COLO829 (cell line): ENCODE measurements at regions not wholly inside any gene's neighbourhood (a gene's known extent, or its start where the extent isn't known, plus 50 kb on each side); places are given as distances from the start of the nearest gene placed in this dataset.
A peak's percentile ranks its signal among the peaks of the same experiment; 100 is the strongest.

Experiments
- DNase-seq: peaks from one replicate; pipeline ENCODE4 v3.0.0; 2012; ENCODE audit warnings: low spot score

DNA sequence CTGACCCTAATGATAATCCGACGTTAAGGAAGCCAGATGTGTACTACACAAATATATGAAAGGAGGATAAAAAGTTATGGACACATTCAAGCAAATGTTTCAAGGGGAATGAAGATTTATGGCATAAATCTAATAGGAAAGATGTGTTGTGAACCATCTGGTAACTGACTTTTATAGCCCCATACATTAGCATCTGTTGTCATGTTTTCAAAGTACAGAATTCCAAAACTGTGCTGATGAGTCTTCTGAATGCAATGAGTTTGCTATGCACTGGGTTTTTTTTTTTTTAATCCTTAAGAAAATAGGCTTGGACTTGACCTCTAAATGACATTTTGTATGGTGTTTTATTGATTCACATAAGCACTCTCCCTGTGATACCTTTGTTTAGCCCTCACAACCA, 158.5 kb upstream of the ESRRG start:
- DNase-seq, result no peak

DNA sequence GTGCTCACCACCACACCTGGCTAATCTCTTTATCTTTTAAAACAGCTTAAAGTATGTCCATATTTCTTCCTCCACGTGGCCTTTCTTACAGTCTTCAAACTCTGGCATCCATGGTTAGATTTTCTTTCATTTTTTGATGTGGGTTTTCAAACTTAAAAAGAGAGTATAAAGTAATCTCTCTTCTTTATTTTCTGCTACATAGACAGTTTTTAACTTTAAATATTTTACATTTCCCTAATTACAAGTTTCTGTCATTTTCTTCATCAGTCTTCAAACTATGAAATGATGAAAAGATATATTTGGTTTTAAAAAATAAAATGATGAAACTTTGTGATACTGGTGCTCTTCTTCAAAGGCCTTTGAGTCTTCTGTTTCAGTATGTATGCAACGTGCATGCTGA, 143.5 kb upstream of the ESRRG start:
- no peak for DNase-seq

DNA sequence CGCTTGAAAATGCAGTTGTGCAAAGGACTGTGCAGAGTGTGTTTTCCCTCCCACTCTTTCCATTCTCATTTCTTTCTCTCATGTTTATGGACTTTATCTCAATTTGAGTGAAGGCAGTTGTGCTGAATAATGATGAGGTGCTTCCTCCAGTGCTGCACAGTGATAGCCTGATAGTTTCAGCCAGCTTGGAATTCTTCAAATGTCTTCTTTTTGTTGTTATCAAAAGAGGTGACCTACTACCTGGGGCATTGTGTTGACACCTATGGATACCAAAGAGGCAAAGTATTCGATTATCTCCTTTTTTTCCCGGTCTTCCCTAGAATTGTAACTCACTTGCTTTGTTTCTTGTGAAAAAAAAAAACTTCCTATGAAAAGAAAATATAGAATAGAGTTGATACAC, 132.6 kb upstream of the ESRRG start:
- DNase-seq, result no peak

DNA sequence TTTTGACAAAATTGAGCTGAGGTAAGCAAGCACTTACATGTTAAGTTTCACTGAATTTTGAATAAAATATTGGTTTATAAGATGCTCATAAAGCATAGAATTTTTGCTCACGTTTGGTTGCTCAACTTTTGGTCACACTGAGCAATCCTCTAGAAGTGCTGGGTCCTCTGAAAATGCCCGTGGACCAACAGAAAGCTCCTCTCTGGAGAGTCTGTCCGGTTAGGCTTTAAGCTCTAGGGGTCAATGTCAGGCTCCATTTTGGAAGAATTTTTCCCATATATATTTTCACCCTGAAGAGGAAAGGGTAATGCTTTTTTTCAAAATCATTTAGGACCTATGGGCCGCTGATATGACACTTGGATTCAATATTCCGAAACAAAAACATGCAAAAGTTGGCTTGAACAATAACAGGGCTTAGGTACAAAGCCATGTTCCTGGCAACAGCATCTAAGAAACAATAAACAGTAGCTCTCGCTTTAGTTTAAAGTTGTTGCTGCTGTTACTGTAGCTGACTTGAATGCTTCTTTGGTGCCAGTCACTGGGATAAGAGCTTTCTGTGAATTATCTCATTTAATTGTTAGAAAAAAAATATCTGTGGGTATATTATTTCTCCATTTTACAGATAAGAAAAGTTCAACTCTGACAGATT, 131.7 kb upstream of the ESRRG start:
- DNase-seq, result no peak

DNA sequence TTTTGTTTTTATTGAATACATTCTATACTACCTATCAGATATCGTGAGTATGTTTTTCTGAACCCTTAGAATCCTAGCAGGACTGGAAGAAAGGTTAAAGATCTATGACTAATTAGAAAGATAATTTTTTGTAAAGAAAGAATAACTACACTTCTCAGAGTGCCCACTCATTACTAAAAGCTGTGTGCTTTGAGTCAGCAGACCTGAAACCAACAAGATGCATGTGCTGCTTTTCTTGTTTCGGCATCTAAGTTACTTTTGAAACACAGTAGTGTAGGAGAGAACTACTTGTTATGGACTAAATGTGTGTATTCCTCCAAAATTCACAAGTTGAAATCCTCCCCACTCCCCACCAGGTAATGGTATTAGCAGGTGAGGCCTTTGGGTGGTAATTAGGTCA, 127.8 kb upstream of the ESRRG start:
- no peak for DNase-seq

DNA sequence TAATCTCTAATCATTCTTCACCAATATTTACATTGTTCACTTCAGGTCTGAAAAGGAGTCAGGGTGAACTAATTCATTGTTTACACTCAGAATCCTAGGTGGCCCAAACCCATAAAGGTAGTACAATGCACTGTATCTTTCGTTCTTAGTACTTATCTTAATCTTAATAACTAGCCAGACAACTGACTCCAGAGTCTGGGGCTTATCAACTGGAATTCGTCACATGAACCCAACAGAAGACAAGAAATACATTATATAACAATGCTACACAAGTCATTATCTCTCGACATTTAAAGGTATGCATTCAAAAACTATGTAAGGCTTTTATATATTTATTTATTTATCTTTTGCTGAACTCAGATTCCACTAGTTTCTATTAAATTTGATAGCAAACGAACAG, 125.9 kb upstream of the ESRRG start:
- DNase-seq, result no peak

DNA sequence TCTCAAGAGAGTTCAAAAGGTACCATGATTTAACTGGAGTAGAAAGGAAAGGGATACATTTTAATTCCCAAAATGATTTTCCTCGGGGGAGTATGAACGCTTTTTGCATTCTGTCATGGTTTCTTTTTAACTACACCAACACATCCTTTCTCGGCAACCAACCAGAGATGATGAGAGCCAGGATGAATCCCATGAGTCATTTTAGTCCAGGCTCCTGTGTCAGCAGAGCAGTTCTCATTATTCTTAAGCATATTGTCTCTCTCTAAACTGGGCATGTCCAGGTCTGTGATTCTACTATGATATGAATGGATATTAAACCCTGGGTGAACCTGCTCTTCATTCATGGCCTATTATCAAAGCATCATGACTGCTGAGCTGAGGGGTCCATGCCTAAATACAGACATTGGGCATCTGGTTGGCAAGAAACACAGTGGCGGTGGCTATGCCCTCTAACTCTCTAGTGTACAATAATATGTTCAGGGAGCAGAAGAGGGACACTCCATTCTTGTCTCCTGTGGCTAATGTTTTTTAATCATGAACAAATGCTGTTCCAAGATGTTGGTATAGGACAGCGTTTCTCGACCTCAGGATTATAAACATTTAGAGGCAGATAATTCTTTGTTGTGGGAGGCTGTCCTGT, 124.3 kb upstream of the ESRRG start:
- DNase-seq, result no peak

DNA sequence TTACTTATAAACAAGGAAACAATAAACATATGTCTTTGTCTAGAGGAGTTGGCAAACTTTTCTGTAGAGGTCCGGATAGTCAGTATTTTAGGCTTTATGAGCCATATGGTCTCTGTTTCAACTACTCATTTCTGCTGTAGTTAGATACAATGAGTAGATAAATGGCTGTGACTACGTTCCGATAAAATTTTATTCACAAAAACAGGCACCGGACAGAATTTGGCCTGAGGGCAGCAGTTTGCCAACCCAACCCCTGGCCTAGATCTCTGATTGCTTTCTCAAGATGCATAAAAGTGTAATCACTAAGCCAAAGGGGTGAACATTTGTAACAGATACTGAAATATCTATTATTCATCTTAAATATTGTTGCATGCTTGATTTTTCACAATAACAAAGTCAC, 123.1 kb upstream of the ESRRG start:
- DNase-seq, result no peak

DNA sequence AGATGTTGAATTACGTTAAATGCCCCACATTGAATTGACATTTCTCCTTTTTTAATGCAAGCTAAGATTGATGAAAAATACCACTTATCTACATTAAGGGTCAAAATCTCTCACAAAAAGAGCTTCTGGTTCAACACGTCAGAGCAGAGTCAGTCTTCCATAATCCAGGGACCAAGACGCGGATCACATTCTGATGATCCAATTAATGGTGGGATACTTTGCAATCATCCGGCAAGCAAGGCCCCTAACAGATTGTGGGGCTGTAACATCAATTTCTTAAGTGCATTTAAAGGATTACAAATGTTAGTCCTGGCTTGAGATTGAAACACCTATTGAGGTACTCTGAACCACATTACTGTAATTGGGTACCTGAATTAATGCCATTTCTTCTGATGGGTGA, 120.2 kb upstream of the ESRRG start:
- DNase-seq, result no peak

DNA sequence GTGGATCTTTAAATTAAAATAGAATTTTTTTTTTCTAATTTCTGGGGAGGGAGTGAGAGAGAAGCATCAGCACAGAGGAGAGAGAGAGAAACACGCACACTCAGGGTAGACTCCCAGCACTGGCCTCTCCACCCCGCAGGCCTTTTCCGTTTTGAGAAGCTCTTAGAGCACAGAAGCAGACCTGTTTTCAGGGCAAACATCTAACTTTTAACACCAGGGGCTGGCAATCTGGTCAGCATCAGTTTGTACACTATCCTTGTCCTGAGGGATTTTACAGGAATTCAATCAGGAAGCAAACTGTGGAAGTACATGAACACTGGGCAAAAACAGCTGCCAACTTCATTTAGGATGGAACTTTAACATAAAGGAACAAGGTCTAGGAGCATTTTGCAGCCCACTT, 117.9 kb upstream of the ESRRG start:
- DNase-seq, result no peak

DNA sequence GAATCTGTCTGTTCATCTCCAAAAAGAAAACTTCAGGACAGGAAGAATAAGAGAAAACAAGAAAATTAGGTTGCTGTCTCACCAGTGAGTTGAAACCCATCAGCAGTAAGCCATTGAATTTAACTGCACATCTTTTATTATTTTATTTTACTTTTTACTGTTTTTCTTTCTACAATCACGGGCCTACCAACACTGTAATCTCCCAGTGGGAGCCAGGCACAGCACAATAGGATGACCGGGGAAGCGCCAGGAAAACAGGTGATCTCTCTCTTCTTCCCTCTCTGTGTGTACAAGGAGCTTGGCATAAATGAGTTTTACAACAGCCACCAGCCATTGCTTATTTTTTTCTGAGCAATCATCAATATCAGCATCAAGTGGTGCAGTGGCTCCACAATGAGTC, 113.1 kb upstream of the ESRRG start:
- no peak for DNase-seq

DNA sequence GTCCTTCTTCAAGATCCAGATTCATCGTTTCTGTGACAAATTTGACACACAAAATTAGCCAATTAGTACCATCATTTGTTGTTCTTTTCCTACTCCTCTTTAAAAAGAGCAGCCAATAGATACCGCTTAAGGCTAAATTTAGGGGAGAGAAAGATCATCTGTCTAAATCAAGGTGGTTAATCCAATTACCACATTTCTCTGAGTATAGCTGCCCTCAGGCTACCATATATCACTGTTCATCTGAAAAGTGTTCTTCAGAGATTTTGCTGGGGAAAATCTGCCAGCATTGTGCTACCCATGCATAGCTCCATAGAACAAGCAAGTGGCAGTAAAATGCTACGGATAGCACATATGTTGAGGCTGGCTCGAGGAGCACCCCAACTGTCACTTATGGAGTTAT, 110.3 kb upstream of the ESRRG start:
- no peak for DNase-seq

DNA sequence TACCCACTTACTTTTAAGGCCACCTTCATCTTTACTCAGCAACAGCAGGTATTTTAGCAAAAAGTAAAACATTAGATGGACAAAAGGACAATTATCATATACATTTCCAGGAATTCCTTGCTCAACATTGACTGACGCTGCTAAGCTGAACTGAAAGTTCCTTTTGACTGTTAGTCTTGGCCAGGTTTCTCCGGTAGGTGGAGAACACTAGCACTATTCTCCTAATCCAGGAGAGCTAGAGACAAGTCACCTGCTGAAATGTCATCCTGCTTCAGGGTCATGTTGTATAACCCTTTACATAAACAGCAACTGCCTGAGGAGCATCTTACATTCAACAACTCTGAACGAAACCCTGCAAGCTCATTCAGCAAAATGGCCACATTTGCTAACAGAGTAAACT, 109.0 kb upstream of the ESRRG start:
- DNase-seq, result no peak

DNA sequence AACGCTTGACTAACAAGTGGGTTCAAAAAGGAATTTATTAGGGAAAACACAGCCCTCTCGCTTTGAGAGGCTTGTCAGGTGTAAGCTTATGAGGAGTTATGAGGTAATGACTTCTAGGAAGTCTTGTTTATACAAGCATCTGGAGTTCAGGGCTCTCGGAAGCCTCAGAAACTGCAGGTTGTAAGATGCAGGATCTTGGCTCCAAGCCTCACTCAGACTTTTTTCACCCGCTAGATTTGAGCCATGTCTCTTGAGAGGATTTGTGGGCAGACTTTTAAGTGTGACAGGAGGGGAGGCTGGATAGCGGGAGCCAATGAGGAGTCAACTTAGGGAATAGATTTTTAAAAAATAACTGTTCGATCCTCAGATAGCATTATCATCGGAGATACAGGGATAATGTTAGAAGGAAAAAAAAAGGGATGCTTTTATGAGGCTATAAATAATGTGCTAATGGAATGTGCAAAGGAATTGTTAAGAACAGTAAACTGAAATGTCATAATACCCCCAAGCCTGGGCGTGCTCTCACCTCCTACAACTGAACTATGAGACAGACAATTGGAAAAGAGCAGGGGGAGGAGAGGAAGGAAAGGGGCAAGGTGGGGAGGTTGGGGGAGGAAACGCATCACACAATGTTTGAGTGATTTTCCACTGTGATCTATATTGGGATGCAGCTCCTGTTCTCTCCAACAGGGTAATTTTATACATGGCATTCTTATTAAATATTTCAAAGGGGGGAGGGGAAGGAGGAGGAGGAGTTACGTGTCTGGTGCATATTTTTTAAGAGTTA, 107.4 kb upstream of the ESRRG start:
- DNase-seq, result no peak

DNA sequence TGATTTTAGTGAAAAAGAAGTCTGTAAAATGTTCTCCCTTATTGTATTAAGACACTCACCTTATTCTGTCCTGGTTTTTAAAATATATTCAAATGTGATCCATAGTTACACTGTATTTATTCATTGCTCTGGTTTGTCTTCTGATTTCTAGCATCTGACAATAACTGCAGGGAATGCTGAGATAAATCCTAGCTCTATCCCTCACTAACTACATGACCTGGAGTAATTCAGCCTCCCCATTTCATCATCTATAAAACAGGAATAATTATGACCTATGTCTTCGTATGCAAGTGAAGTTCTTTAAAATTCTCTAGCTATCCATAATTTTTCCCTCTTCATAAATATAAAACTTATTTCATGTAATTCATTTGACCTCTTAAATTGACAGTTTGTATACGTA, 104.0 kb upstream of the ESRRG start:
- DNase-seq, result no peak

DNA sequence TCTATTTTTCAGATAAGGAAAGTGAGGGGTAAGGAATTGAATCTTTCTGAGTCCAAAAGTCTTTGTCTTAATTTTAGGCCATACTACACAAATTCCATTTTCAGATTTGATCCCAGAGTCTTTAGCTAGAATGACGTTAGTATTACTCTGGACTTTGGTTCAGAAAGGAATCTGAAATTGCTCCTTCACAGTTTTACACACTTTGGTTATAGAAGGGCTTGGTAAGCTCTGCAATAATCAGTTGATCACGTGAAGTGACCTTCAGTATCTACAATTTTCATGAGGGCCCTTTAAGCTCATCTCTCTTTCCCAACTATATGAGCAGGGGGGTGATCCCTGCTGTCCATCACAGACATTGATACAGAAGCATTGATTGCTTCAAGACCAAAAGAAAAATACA, 103.4 kb upstream of the ESRRG start:
- no peak for DNase-seq

DNA sequence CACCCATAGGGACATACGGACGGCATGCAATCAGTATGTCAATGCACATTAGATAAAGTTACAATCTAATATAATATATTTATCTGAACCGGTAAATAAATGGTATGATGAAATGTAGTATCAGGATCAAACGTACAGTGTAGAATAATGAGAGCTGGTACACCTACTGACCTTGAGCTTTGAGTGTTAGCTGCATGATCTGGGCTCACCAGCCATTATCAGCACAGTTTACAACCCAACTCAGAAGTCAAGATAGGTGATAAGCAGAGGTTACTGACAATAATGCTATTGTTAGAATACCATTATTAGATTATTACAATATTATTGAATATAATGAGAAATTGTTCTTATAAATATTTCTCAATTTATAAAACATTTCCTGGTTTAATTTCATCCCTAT, 103.0 kb upstream of the ESRRG start:
- no peak for DNase-seq

DNA sequence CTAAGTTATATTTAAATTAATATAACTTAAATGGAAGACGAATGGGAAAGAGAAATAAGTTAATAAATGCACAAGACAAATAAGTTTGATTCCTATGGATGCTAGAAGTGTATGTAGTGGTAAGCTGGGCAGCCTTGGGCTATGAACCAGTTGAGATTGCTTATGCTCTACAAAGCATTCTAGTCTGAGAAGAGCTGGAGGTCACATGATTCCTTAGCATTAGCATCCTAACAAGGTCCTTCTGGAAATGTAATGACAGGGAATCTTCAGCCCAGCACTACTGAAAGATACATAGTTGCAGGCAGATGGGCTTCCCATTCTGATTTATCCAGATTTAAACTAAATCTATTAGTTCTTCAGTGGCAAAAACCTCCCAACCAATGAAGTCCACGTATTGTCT, 102.3 kb upstream of the ESRRG start:
- no peak for DNase-seq

DNA sequence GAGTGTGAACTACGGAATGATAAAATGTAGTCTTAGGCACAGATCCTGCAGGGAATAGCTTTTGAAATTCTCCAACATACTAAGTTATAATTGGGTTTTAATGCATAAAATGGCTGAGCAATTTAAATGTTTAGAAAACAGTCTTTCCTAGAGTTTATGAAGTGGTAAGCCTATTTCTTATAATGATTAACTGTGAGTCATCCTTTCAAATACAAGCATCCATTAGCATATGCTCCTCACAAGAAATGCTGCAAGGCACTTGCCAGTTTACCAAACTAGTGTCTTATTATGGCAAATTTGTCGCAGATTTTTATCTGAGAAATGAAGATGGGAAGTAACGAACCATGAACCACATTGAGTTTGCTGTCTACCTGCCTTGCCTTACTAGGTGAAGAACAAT, 101.3 kb upstream of the ESRRG start:
- peak; percentile 54 for DNase-seq

DNA sequence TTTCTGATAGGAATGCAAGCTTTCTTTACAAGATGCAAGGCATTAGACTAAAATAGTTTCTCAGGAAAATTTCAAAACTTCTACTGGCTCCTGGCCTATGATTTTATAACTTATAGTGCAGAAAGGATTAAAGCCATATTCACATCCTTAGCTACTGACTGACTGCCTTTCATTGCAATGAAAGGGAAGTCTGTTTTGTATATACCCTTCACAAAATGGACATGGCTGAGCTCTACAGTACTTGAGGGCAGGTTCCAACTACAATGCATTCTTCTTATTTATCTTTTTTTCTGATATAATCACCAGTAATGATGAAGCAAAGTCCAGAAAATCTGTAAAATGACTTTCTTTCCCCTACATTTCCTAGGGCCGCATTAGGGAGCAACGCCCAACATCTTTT, 100.5 kb upstream of the ESRRG start:
- DNase-seq, result peak; percentile 73

DNA sequence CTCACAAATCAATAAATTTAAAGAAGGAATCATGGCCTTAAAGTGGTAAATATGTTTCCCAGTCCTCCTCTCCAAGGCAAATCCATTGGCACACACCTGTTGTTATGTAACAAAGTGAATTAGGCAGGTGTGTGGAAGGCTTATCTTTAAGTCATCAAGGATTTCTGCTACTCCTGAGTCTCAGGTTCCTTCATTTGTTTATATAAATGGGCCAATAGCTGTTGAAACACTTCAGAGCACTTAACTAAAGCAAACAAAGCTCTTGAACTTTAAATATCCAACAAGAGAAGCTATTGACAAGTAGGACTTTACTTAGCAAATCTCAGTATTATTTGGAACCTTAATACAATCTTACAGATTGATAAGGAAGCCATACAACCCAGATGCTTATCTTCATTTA, 99.3 kb upstream of the ESRRG start:
- DNase-seq, result no peak

DNA sequence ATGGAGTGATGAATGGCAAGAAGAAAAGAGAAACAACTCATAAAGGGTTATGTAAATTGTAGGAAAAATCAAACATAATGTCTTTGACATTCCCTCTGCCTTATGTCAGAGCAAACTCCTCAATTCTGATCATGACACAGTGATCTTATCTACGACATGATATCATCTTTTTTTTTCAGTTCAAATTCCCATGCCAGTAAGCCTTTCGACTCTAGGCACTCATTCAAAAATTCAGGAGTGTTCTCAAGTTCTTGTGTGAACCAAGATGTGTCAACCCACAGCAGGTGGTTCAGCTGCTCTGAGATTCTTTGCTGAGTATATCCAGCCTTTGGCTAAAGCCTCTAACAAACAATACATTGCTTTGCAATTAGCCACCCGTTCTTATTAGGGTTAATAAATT, 97.1 kb upstream of the ESRRG start:
- no peak for DNase-seq

DNA sequence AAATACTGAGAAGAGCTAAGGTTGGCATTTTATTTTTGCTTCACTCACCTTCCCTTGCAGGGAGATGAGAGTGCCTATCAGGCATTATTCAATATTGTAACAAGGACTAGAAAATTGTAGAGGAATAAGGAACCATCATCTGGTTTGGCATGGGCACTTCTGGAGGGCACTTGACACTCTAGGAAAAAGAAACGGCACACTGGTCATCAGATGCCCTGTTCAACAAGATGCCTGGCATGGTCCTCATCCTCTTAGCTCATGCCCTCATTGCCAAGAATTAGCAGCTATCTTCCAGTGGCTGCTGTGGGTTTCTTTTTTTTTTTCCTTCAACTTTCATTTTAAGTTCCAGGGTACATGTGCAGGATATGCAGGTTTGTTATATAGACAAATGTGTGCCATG, 95.1 kb upstream of the ESRRG start:
- no peak for DNase-seq
